Skin epidermis (tissue), 12 donors: ENCODE measurements at regions not wholly inside any gene's neighbourhood (a gene's known extent, or its start where the extent isn't known, plus 50 kb on each side); places are given as distances from the start of the nearest gene placed in this dataset.
"Not testable (repeated sequence)": the region's sequence is repeated elsewhere in the genome, so short reads cannot be mapped to it uniquely, and the experiment has no call there.

Experiments used
- H3K27ac ChIP-seq, 21 experiments: fragments of 200-600 bp; sonication (generic) in 11 of 21; one replicate each; pipeline ENCODE4 v1.5.0; 2020; ENCODE audit warnings: mild to moderate bottlenecking in 3 of 21, inconsistent platforms in 2 of 21, moderate library complexity in 2 of 21
- H3K4me3 ChIP-seq, 7 experiments: fragments of 200-600 bp; sonication (generic) in 2 of 7; one replicate each; pipeline ENCODE4 v1.5.0; 2020; ENCODE audit warnings: inconsistent platforms in 2 of 7, mild to moderate bottlenecking in 2 of 7, moderate library complexity in 1 of 7

- no peak overlapping the region for H3K4me3 ChIP-seq
These were observed 126.8 kb downstream of the SPATA31D1 start for GRCh38 chr9:82115331-82115730.

GRCh38 chr9:82115900-82116299 lies 127.3 kb downstream of the SPATA31D1 start:
- no peak overlapping the region for H3K4me3 ChIP-seq
- H3K27ac ChIP-seq: no peak overlapping the region

More at GRCh38 chr9:82115331-82115730, 126.8 kb downstream of the SPATA31D1 start:
- no peak overlapping the region for H3K27ac ChIP-seq

- no peak overlapping the region for H3K4me3 ChIP-seq
- peak overlapping the region in 1 of 21 experiments; percentile 9 for H3K27ac ChIP-seq
These were observed 128.0 kb downstream of the SPATA31D1 start for GRCh38 chr9:82116556-82116955.

- Histone ChIP-seq H3K4me3 (no peak overlapping the region), H3K27ac (peak overlapping the region in 2 of 21 experiments; percentile 22 to 36)
These were observed 128.6 kb downstream of the SPATA31D1 start for GRCh38 chr9:82117026-82117811.

- no peak overlapping the region for H3K4me3 ChIP-seq
These were observed 134.2 kb downstream of the SPATA31D1 start for GRCh38 chr9:82122731-82123130.

GRCh38 chr9:82124090-82124489 lies 135.5 kb downstream of the SPATA31D1 start:
- no peak overlapping the region for H3K27ac ChIP-seq
- no peak overlapping the region for H3K4me3 ChIP-seq

More at GRCh38 chr9:82122731-82123130, 134.2 kb downstream of the SPATA31D1 start:
- H3K27ac ChIP-seq: no peak overlapping the region

GRCh38 chr9:82126256-82126655 lies 137.7 kb downstream of the SPATA31D1 start:
- Histone ChIP-seq H3K4me3 (no peak overlapping the region), H3K27ac (no peak overlapping the region)

- H3K4me3 ChIP-seq: no peak overlapping the region
- H3K27ac ChIP-seq: no peak overlapping the region
These were observed 138.9 kb downstream of the SPATA31D1 start for GRCh38 chr9:82127465-82127864.

GRCh38 chr9:82128011-82128696 lies 139.6 kb downstream of the SPATA31D1 start:
- H3K4me3 ChIP-seq: no peak overlapping the region
- H3K27ac ChIP-seq: no peak overlapping the region

GRCh38 chr9:82129708-82130107 lies 141.1 kb downstream of the SPATA31D1 start:
- Histone ChIP-seq H3K4me3 (no peak overlapping the region), H3K27ac (no peak overlapping the region)

GRCh38 chr9:82130331-82131042 lies 141.9 kb downstream of the SPATA31D1 start:
- Histone ChIP-seq H3K4me3 (no peak overlapping the region), H3K27ac (no peak overlapping the region)

GRCh38 chr9:82131072-82131471 lies 142.5 kb downstream of the SPATA31D1 start:
- H3K27ac ChIP-seq: no peak overlapping the region
- H3K4me3 ChIP-seq: no peak overlapping the region

- Histone ChIP-seq H3K4me3 (no peak overlapping the region), H3K27ac (no peak overlapping the region)
These were observed 143.5 kb downstream of the SPATA31D1 start for GRCh38 chr9:82132024-82132423.

GRCh38 chr9:82134010-82134409 lies 145.4 kb downstream of the SPATA31D1 start:
- Histone ChIP-seq H3K27ac (no peak overlapping the region), H3K4me3 (no peak overlapping the region)

GRCh38 chr9:82135106-82135505 lies 146.5 kb downstream of the SPATA31D1 start:
- no peak overlapping the region for H3K27ac ChIP-seq
- H3K4me3 ChIP-seq: no peak overlapping the region

- not testable (repeated sequence) for H3K27ac ChIP-seq, H3K4me3 ChIP-seq
These were observed 149.5 kb downstream of the SPATA31D1 start for GRCh38 chr9:82138081-82138480.

- Histone ChIP-seq H3K4me3 (no peak overlapping the region), H3K27ac (no peak overlapping the region)
These were observed 151.9 kb downstream of the SPATA31D1 start for GRCh38 chr9:82140471-82140870.

- no peak overlapping the region for H3K27ac ChIP-seq
These were observed 156.2 kb downstream of the SPATA31D1 start for GRCh38 chr9:82144803-82145202.

GRCh38 chr9:82146677-82147076 lies 158.1 kb downstream of the SPATA31D1 start:
- H3K27ac ChIP-seq: no peak overlapping the region

More at GRCh38 chr9:82144803-82145202, 156.2 kb downstream of the SPATA31D1 start:
- no peak overlapping the region for H3K4me3 ChIP-seq

GRCh38 chr9:82147798-82148425 lies 159.3 kb downstream of the SPATA31D1 start:
- no peak overlapping the region for H3K4me3 ChIP-seq
- H3K27ac ChIP-seq: peak overlapping the region in 1 of 21 experiments; percentile 63

More at GRCh38 chr9:82146677-82147076, 158.1 kb downstream of the SPATA31D1 start:
- no peak overlapping the region for H3K4me3 ChIP-seq
